K562 (cell line): ENCODE measurements at regions not wholly inside any gene's neighbourhood (a gene's known extent, or its start where the extent isn't known, plus 50 kb on each side); places are given as distances from the start of the nearest gene placed in this dataset.

ENCODE experiments used
- ATAC-seq: fragments of 200-7000 bp; cut with Tn5 transposase; 3 replicates; pipeline ENCODE4 v1.9.1; 2020; ENCODE audit warnings: moderate library complexity
- BruUV-seq: library from RNA; stranded (reverse); fragments of 400-500 nt; replicated peaks from 2 replicates; lab custom pipeline; 2021; lab: Mats Ljungman, UMichigan
- CTCF ChIA-PET: fragments of 300-600 bp; formaldehyde crosslinking; extraction: SDS; loops from one replicate; lab custom pipeline; 2021; ENCODE audit warnings: low intra/inter-chr PET ratio; lab: Yijun Ruan, JAX
- POLR2A ChIA-PET: fragments of 300-600, 350-650 bp; sonication (Branson Sonifier 250); formaldehyde crosslinking; extraction: SDS; loops from one replicate; lab custom pipeline; 2021; ENCODE audit warnings: antibody characterized with exemption, inconsistent platforms; lab: Yijun Ruan, JAX
- DNase-seq, 4 experiments: peaks; one replicate each; pipeline versions ENCODE4 v3.0.0 to v3.0.0-alpha.2; 2011 to 2018; ENCODE audit warnings: low spot score in 3 of 4, mixed read lengths in 3 of 4; ENCODE audit errors: extremely low read depth in 1 of 4
- FAIRE-seq: peaks from 2 replicates; lab custom pipeline; 2011; peaks lifted over from hg19 to GRCh38; lab: Jason Lieb, UNC
- H2AFZ ChIP-seq: 2 replicates; pipeline ENCODE4 v1.6.0; 2011; ENCODE audit warnings: low read depth, low read length, control low read depth, inconsistent platforms
- H3K27ac ChIP-seq: fragments of 200-600 bp; 3 replicates; pipeline ENCODE4 v1.8.0; 2011; ENCODE audit warnings: low read depth, mild to moderate bottlenecking, control low read depth, inconsistent platforms, low read length, moderate library complexity, mixed read lengths; ENCODE audit errors: extremely low read depth
- H3K27me3 ChIP-seq, 2 experiments: fragments of 300-600 bp in 1 of 2; 2 replicates in 1 of 2; 3 replicates in 1 of 2; pipeline versions ENCODE4 v1.6.0 to v1.8.0; 2011; ENCODE audit warnings: inconsistent platforms in 2 of 2, low read length in 2 of 2, mild to moderate bottlenecking in 1 of 2, mixed read lengths in 1 of 2, moderate library complexity in 1 of 2; ENCODE audit not compliant: control insufficient read depth in 2 of 2, insufficient read depth in 2 of 2
- H3K36me3 ChIP-seq: fragments of 300-600 bp; 3 replicates; pipeline ENCODE4 v1.8.0; 2011; ENCODE audit warnings: mild to moderate bottlenecking, low read length, inconsistent platforms; ENCODE audit not compliant: control insufficient read depth, insufficient read depth
- H3K4me1 ChIP-seq, 2 experiments: fragments of 200-600 bp in 1 of 2; replicated peaks in 1 of 2; 2 replicates in 1 of 2; 3 replicates in 1 of 2; pipeline versions ENCODE4 v1.5.1 to v1.8.0; 2011; ENCODE audit warnings: inconsistent platforms in 2 of 2, low read length in 2 of 2, mild to moderate bottlenecking in 1 of 2, mixed read lengths in 1 of 2, moderate library complexity in 1 of 2; ENCODE audit not compliant: control insufficient read depth in 2 of 2, insufficient read depth in 2 of 2
- H3K4me2 ChIP-seq: 2 replicates; pipeline ENCODE4 v1.6.1; 2011; ENCODE audit warnings: low read length, control low read depth, inconsistent platforms, mixed read lengths; ENCODE audit not compliant: insufficient read depth
- H3K4me3 ChIP-seq: fragments of 200-600 bp; sonication (generic), shearing (Covaris generic); 2 replicates; pipeline ENCODE4 v1.5.1; 2016; ENCODE audit warnings: control low read depth, inconsistent platforms
- H3K79me2 ChIP-seq: fragments of 200-600 bp; 3 replicates; pipeline ENCODE4 v1.8.0; 2011; ENCODE audit warnings: low read length, inconsistent platforms; ENCODE audit not compliant: control insufficient read depth, insufficient read depth
- H3K9ac ChIP-seq, 2 experiments: 2 replicates each; pipeline versions ENCODE4 v1.6.0 to v1.6.1; 2011; ENCODE audit warnings: low read depth in 2 of 2, low read length in 2 of 2, control low read depth in 1 of 2, inconsistent platforms in 1 of 2, mild to moderate bottlenecking in 1 of 2, mixed read lengths in 1 of 2; ENCODE audit not compliant: insufficient read depth in 1 of 2
- H3K9me1 ChIP-seq: one replicate; pipeline ENCODE4 v1.6.0; 2011; ENCODE audit warnings: inconsistent platforms, mild to moderate bottlenecking, low read length, moderate library complexity; ENCODE audit not compliant: control insufficient read depth, insufficient read depth
- H3K9me3 ChIP-seq: replicated peaks from 2 replicates; pipeline ENCODE4 v1.5.1; 2011; ENCODE audit warnings: low read depth, low read length, inconsistent platforms; ENCODE audit not compliant: control insufficient read depth, insufficient read depth
- H4K20me1 ChIP-seq: replicated peaks from 2 replicates; pipeline ENCODE4 v1.6.1; 2011; ENCODE audit warnings: low read length, inconsistent platforms, mixed read lengths; ENCODE audit not compliant: control insufficient read depth, insufficient read depth
- CREM ChIP-seq: IDR thresholded peaks from 2 replicates; pipeline ENCODE4 v1.6.1; 2014; ENCODE audit warnings: antibody characterized with exemption, low read depth
- GABPB1 ChIP-seq: sonication (generic); formaldehyde crosslinking; IDR thresholded peaks from 2 replicates; pipeline ENCODE4 v1.8.0; 2022; ENCODE audit warnings: mild to moderate bottlenecking, missing genetic modification reagents
- JUNB ChIP-seq: fragments of 450-650 bp; formaldehyde crosslinking; conservative IDR thresholded peaks from 2 replicates; pipeline ENCODE4 v1.4.0; 2020; ENCODE audit warnings: mild to moderate bottlenecking
- NELFE ChIP-seq: IDR thresholded peaks from 2 replicates; pipeline ENCODE4 v1.6.1; 2011; ENCODE audit warnings: mild to moderate bottlenecking; ENCODE audit not compliant: insufficient read depth, insufficient read length
- NFYB ChIP-seq: IDR thresholded peaks from 2 replicates; pipeline ENCODE4 v1.6.1; 2011; ENCODE audit warnings: mild to moderate bottlenecking, moderate library complexity; ENCODE audit not compliant: insufficient read length; ENCODE audit errors: extremely low read depth
- PATZ1 ChIP-seq: fragments of 250-450 bp; sonication (Bioruptor Pico); IDR thresholded peaks from 2 replicates; pipeline ENCODE4 v1.5.0; 2020; ENCODE audit warnings: mild to moderate bottlenecking, borderline replicate concordance
- PCBP1 ChIP-seq: fragments of 200-400 bp; formaldehyde crosslinking; IDR thresholded peaks from 2 replicates; pipeline ENCODE4 v1.6.1; 2018; ENCODE audit warnings: mild to moderate bottlenecking, low read depth, low read length; ENCODE audit not compliant: poor library complexity, severe bottlenecking
- POLR2AphosphoS5 ChIP-seq: IDR thresholded peaks from 2 replicates; pipeline ENCODE4 v1.6.1; 2011; ENCODE audit warnings: mild to moderate bottlenecking, low read depth, low read length, moderate library complexity; ENCODE audit not compliant: control insufficient read depth, insufficient read depth
- POLR2H ChIP-seq: IDR thresholded peaks from 2 replicates; pipeline ENCODE4 v1.6.1; 2016; ENCODE audit warnings: missing genetic modification characterization, low read depth, mild to moderate bottlenecking, control low read depth, missing compliant biosample characterization, moderate library complexity
- RERE ChIP-seq: sonication (generic); formaldehyde crosslinking; IDR thresholded peaks from 2 replicates; pipeline ENCODE4 v1.8.0; 2023; ENCODE audit warnings: missing genetic modification reagents, mild to moderate bottlenecking, borderline replicate concordance
- RFX5 ChIP-seq: IDR thresholded peaks from 2 replicates; pipeline ENCODE4 v1.6.1; 2011; ENCODE audit warnings: low read depth, mild to moderate bottlenecking, improper control_type of control experiment, low read length
- SOX6 ChIP-seq: fragments of 450-650 bp; IDR thresholded peaks from 2 replicates; pipeline ENCODE4 v1.6.1; 2014; ENCODE audit warnings: mild to moderate bottlenecking
- SRSF1 ChIP-seq: fragments of 200-400 bp; formaldehyde crosslinking; IDR thresholded peaks from 2 replicates; pipeline ENCODE4 v1.6.1; 2017; ENCODE audit warnings: mild to moderate bottlenecking, low read depth, low read length, moderate library complexity
- ZNF217 ChIP-seq: sonication (generic); formaldehyde crosslinking; IDR thresholded peaks from 2 replicates; pipeline ENCODE4 v1.8.0; 2022; ENCODE audit warnings: mild to moderate bottlenecking, missing genetic modification reagents
- ZNF24 ChIP-seq: fragments of 450-650 bp; IDR thresholded peaks from 2 replicates; pipeline ENCODE4 v1.6.1; 2016
- ZNF764 ChIP-seq: fragments of 250-450 bp; sonication (Bioruptor Pico); IDR thresholded peaks from 2 replicates; pipeline ENCODE4 v1.4.0; 2020; ENCODE audit warnings: low read depth, mild to moderate bottlenecking, moderate library complexity
- WGBS: fragments of 100-300 bp; shearing (Covaris generic); methylation state at CpG from one replicate; pipeline ENCODE4 v1.1.6; 2016; ENCODE audit warnings: low coverage, mixed read lengths; ENCODE audit not compliant: insufficient coverage; ENCODE audit errors: missing lambda C conversion rate; 5-methylcytosine and 5-hydroxymethylcytosine counted together
- in situ Hi-C: fragments of 300-500 bp; cut with MboI; formaldehyde crosslinking; loops from 4 replicates; pipeline ENCODE4 v1.15.0; 2018; ENCODE audit warnings: inconsistent platforms, mixed read lengths
- intact Hi-C: fragments of 100-400 bp; cut with micrococcal nuclease; formaldehyde crosslinking; loops from 2 replicates; pipeline ENCODE4 v1.14.2; 2022

- TF ChIP-seq SRSF1 = no peak
These were observed 1124.6 kb upstream of the MAP3K7 start (continued) for GRCh38 chr6:91711518-91711917.

- WGBS = 0% methylated on average over 2 of the region's 2 CpGs
- Histone ChIP-seq H3K9ac (no peak overlapping the region), H3K79me2 (no peaks in the 10 kb centered on the region), H3K4me1 (no peaks in the 10 kb centered on the region), H3K9me3 (peaks cover 2% of the 10 kb centered on the region; the same call in 1 of the 2 replicates), H3K4me2 (no peak overlapping the region), H3K27me3 (no peaks in the 10 kb centered on the region), H3K36me3 (no peaks in the 10 kb centered on the region), H3K9me1 (no peaks in the 10 kb centered on the region), H3K27ac (no peak overlapping the region), H2AFZ (no peak overlapping the region), H4K20me1 (no peaks in the 10 kb centered on the region), H3K4me3 (no peak overlapping the region)
- FAIRE-seq = no peak
- in situ Hi-C loops = no loop called here
- intact Hi-C loops = no loop called here
- POLR2A ChIA-PET = no interaction called here
- no peak for ATAC-seq
- CTCF ChIA-PET = no interaction called here
- DNase-seq = no peak
- BruUV-seq = no TSS peak
- no peak for TF ChIP-seq PATZ1
- TF ChIP-seq POLR2AphosphoS5 = no peak
- TF ChIP-seq GABPB1 (CRISPR knock-in tag) = no peak
- no peak for TF ChIP-seq ZNF764 (CRISPR knock-in tag)
- no peak for TF ChIP-seq POLR2H (tag)
- no peak for TF ChIP-seq RERE (CRISPR knock-in tag)
- no peak for TF ChIP-seq CREM
- TF ChIP-seq NELFE = no peak
- TF ChIP-seq NFYB = no peak
- TF ChIP-seq SOX6 = no peak
- TF ChIP-seq ZNF24 = no peak
- no peak for TF ChIP-seq PCBP1
- no peak for TF ChIP-seq JUNB (CRISPR knock-in tag)
- no peak for TF ChIP-seq RFX5
- TF ChIP-seq ZNF217 = no peak
These were observed 1123.5 kb upstream of the MAP3K7 start for GRCh38 chr6:91710342-91710741.
